AG08395 (cell line): ENCODE measurements at regions not wholly inside any gene's neighbourhood (a gene's known extent, or its start where the extent isn't known, plus 50 kb on each side); places are given as distances from the start of the nearest gene placed in this dataset.

Source experiments
- DNase-seq: peaks from one replicate; pipeline ENCODE4 v3.0.0; 2012; ENCODE audit warnings: mixed read lengths, low spot score

DNA sequence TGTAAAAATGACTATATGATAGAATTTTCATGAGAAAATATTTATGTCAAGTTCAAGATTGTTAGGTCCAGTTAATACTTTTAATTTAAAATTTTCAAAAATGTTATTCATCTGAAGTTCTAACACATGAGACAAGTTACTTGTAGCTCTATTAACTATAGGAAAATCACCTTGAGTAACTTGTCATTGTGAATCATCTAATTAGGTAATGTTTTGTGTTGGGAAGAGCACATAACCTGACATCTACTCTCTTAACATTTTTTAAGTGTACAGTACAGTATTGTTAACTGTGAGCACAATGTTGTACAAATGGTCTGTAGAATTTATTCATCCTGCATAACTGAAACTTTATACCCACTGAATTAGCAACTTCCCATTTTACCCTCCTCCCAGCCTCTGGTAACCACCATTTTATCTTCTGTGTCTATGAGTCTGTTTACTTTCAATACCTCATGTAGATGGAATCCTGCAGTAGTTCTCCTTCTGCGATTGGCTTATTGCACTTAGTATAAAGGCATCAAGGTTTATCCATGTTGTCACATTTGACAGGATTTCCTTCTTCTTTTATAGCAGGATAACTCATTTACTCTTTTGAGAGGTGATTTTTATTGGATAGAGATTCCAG is 54.6 kb downstream of the ARL4A start:
- DNase-seq, result no peak

DNA sequence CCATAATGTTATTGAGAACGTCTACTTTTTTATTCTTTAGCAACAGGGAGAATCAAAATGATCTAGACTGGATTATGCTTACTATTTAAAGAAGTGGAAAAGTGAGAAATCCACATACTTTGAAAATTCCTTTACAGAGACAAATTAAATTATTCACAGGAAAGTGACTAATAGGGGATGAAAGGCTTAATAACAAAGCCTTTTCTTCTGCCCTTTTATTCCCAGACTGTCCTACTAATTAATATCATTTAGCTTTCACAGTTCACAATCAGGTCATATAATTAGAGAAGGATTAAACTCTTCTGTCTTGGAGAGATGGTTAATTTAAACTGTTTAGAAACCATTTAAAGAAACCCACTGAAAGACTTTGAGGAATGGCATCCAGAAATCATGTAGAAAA is 58.8 kb downstream of the ARL4A start:
- DNase-seq, result no peak

DNA sequence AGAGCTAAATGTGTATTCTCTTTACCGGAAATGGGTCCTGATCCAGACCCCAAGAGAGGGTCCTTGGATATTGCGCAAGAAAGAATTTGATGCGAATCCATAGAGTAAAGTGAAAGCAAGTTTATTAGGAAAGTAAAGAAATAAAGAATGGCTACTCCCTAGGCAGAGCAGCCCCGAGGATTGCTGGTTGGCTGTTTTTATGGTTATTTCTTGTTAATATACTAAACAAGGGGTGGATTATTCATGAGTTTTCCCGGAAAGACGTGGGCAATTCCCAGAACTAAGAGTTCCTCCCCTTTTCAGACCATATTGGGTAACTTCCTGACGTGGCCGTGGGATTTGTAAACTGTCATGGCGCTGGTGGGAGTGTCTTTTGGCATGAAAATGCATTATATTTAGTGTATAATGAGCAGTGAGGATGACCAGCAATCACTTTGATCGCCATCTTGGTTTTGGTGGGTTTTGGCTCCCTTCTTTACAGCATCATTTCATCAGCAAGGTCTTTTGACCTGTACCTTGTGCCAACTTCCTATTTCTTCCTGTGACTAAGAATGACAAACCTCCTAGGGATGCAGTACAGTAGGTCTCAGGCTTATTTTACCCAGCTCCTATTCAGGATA is 60.4 kb downstream of the ARL4A start:
- DNase-seq, result no peak

DNA sequence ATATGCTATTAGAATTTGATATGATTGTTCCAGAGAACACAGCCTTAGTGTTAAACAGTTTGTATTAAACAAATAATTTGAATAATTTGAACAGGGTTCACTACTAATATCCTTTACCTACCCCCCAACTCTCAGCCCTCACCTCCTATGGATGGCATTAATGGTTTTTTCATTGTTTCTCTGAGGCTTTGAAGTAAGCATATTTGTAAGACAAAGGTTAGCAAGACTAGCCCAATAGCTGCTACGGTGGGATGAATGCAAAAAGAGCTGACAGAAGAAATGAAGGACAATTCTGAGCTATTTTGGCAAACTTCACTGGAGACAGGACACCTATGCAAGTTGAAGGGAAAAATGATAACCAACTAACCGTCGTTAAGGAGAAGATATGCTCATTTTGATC is 61.6 kb downstream of the ARL4A start:
- DNase-seq, result no peak

DNA sequence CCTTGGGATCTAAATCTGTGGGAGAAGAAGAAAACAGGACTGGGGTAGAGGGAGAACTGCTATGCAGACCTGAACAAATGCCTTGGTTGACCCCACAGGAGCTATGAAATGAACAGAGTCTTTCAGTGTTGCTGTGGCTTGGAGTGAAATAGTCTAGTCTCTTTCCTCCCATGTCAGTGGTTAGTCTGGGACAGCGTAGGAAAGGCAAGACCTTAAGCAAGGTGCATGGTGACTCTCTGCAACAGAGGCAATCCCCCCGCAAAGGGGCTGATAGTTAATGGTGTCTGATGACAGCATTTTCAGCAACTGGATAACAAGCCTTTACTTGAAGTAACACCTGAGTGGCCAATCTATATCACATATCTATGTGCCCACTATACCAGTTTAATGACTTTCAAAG is 62.3 kb downstream of the ARL4A start:
- no peak for DNase-seq

DNA sequence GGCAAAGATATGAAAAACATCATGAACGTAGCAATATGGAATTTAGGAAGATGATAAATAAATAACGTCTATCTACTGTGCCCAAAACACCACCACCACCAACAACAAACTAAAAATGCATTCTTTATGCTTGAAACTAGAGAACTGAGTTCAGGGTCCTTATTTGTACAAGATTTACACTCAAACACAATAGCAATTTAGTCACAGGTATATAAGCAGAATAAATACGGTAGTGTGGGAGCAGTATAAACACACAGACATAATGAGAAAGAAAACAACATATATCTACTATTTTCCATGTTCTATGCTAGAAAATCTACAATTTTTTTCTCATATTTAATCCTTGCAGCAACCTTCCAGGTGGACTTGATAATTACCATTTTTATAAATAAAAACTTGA is 64.3 kb downstream of the ARL4A start:
- DNase-seq, result no peak

DNA sequence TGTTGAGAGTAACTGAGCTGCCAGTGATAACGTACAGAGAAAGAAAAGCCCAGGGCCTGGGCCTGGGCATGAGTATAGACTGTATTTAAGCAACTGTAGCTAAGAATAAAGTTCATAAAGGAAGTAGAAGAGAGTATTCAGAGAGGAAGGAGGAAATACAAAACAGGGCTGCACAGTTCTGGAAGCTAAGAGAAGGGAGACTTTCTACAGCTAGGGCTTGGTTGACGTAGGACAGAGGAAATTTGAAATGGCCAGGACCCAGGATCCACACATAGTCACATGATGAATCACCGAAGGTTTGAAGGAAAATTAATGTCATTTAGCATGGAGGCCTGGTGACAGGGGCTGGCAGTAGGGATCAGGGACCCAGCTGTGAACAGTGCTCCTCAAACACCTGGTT is 66.7 kb downstream of the ARL4A start:
- DNase-seq, result peak; percentile 49

DNA sequence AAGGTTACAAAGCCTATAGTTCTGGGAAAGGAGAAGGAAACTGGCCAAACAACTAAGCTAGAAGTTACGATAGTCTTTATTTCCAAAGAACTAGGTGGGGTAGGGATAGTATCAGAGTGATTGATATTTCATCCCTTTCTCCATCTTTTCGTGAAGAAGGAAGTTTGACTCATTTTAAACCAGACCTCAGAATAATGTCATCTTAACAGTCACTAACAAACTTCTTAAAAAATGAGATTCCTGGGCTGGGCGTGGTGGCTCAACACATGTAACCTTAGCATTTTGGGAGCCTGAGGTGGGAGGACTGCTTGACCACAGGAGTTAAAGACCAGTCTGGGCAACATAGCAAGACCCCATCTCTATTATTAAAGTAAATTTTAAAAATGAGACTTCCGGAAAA is 69.4 kb downstream of the ARL4A start:
- peak; percentile 30 for DNase-seq

DNA sequence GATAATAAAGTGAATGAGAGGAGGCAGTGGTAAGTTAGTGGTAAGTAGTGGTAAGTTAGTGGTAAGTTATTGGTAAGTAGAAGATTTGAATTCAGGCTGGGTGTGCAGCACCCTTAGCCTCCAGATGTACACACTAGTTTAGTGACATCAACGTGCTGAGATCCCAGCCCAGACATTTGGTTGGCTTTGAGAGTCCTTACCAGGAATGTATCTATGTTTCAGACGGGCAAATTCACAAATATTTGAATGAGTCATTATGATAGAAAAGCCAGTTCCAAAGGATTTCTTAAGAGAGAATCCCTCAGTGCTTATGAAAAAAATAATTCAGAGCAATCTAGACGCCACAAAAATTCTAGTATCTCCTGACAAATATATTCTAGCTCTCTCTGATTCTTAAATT is 70.0 kb downstream of the ARL4A start:
- DNase-seq, result peak; percentile 83

DNA sequence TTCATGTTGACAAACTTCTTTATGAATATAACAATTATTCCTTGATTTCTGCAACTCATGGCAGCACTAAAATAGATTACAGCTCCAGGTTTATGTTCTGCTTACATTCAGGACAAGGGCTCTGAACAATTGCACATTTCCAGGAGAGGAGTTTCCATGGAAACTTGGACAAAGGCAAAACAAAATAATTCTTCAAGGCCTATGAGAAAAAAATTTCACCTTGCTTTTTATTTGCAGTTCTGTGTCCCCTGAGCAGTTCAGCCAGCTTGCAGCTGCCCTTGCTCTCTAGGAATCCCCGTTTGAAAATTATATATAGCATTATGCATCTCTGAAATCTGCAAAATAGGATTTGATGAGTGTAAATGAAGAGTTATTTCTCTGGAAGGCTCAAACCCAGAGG is 71.7 kb downstream of the ARL4A start:
- DNase-seq, result no peak

DNA sequence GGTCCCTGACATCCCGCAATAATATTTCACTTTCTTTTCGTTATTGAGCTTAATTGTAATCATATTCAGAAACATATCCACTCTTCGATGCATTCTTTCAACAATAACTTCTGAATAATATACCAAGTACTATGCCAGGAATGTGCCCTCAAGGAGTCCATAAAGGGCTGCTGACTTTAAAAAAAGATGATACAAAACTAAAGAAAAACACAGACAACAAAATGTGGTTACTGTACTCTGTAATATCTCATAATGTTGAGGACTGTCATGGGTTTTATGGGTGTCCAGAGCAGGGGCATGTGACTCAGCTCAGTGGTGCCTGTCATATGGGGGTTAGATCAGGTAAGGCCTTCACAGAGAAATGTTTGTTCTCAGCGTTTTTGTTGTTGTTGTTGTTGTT is 73.7 kb downstream of the ARL4A start:
- DNase-seq, result no peak

DNA sequence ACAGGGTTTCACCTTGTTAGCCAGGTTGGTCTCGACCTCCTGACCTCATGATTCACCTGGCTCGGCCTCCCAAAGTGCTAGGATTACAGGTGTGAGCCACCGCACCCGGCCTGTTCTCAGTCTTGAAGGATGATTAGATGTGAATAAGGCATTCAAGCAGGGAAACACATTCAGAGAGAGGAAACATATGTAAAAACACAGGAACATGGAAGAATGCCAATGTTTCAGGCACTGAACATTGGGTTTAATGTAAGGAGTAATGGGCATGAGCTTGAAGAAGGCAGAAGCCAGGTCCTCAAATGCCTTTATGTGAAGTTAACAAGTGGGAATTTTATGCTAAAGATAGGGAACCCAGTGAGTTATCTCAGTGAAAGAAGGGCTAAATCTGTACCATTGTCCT is 74.3 kb downstream of the ARL4A start:
- DNase-seq, result no peak

DNA sequence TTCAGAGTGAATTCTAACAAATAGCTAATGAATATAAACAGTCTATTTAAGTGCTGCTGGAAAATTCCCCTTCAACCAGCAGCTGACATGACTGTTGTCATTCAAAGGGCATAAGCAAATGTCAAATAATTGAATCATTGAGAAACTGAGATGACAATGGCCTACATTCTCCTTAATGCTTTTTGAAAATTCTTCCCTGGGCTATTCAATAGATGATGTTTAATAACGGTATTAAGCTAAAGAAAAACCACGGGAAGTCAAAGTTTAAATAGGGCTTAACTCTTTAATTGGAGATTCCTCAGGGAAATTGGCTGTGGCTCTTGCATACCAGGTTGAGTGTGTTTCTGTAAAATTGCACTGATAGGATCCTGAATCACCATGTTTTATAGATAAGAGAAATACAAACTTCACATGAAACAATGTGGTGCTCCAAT is 77.0 kb downstream of the ARL4A start:
- no peak for DNase-seq

DNA sequence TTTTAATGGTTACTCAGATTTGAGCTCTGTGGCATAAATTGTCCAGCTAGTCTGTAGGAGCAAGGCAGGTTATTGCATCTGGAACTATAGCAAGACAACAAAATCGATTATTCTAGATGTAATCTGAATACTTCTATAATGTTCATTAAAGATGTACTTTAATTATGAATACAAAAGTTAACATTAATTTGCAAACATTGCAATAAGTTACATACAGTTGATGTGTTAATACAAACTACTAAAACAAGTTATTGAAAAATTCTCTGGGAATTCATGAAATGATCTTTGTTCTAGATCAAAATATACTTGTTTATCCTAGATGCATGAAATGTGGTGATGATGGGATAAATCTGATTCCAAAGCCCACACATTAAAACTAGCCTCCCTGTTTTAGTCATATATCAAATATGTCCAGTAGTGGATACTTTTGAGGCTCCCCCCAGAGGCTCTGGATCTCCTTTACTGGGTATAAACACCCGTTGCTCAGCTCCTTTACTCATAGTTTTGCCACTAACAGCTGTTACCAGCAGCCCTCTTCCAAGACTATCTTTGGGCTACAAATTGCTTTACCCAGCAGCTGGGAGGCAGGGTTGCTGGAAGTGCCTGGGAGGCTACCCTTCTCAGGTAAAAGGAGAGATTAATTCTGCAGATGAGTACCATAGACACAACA is 78.1 kb downstream of the ARL4A start:
- DNase-seq, result no peak

DNA sequence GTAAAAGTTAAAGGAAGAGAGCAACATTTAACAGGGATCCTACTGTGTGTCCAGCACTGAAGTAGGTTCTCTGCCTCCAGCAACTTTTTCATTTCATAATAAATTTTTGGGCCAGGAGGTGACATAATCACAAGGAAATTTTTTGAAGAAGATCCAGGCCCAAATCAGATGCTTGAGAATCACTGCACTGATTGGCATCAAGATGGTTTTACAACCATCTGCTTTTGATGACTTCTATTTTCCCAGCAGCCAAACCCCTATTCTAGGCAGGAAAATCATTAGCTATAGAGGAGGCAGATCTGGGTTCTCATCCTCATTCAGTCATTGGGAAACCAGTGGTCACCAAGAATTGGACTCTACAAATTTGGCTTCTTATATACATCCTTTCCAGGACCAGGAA is 79.0 kb downstream of the ARL4A start:
- DNase-seq, result no peak

DNA sequence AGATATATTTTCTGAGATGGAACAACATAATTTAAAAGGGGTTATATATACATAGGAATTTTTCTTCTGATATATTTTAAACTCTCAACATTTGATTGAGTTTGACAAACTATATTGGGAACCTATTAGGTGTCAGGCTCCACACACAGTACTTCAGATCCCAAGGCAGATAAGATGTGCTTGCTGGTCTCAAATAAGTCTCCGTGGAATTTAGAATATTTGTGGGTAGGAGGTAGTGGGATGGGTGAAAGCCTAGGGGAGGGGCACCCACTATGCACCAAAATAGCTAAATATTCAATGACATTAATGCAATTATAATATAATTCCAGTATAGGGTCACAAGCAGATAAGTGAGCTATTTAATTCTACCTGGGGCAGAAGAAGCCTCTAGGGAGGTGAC is 81.5 kb downstream of the ARL4A start:
- no peak for DNase-seq

DNA sequence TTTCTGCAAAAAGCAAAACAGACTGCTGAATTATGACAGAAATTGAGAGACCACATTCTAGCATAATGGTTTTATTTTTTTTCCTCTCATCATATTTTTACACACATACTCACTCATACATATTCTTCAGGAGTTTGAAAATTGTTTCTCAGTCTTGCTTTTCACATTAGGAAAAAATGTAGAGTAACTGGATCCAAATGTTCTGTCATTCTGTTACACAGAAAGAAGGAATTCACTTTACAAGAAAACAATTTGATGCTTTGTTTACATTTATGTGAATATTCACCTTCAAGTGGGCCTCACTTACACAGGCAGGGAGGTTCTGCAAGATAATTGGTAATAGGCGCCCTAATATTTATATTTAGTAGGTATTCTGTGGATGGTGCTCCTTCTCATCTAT is 82.0 kb downstream of the ARL4A start:
- DNase-seq, result no peak

DNA sequence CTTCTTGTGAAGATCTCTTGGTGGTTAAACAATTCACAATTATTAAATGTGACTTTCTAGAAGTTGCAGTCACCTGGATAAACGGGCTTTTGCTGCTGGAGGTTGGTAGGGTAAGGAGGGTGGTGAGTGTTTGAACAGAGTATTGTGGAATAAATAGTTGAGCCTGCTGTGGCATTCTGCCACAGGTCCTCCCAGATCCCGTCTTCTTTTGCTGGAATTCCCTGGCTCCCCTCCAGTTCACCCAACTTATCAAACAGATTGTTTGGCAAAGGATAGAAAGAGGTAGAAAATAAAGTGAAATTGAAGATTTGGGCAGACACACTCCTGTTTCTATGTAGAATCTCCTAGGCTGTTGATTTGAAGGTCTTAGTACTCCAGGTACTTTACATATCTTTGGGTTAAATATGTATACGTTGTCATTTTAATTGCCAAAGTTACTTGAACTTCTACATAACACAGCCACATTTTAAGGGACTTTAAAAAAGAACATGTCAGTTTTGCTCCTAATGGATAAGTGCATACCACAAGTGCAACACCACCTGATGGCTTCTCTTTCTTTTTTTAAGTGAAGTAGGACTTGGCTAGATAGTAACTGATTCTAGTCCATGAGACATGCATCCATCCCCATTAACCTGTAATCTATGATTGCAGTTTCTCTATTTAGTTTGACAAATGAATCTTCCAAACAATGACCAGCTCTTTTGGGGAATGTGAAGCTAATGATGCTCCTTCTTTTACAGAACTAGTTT is 83.0 kb downstream of the ARL4A start:
- no peak for DNase-seq

DNA sequence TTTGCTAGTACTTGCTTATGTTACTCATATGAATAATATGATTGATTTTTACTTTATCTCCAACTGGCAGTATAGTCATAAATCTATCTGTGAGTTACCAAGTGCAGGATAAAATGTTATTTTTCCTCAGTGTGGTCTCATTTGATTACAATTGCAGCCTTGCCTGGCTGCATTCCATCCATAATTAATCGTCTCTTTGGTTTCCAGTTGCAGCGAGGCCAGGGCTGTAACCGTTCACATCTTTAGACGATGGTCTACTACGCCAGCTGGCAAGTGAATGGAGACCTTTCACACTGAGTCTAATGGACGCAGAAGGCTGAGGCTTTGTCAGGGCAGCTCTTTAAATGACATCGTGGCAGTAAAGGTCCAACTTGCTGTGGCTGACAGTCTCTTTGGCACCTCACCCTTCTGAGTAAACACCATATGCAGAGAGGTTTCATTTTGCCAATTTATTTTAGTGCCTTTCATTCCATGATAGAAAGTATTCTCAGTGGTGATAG is 84.0 kb downstream of the ARL4A start:
- DNase-seq, result peak; percentile 16

DNA sequence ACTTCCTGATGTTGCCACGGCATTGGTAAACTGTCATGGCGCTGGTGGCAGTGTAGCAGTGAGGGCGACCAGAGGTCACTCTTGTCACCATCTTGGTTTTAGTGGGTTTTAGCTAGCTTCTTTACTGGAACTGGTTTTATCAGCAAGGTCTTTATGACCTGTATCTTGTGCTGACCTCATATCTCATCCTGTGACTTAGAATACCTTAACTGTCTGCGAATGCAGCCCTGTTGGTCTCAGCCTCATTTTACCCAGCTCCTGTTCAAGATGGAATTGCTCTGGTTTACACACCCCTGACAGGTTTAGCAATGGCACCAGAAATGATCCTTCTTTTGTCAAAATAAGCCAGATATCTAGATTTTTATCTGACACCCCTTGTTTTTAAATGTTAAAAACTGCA is 85.3 kb downstream of the ARL4A start:
- DNase-seq, result no peak

DNA sequence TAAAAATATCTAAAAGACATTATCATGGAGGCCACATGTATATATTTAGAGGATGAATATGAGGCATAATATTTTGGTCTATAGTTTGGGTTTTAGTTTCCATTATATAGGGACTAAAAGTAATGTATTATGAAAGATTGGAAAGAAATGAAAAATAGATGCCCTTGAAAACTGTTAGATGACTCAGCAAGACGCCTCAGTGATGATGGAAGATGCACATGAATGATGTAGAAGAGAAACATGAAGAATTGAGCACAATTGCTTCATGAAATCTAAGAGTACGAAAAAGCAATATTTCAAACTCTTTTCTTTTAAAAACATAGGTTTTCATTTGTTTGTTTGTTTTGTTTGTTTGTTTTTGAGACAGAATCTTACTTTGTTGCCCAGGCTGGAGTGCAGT is 89.8 kb downstream of the ARL4A start:
- no peak for DNase-seq

DNA sequence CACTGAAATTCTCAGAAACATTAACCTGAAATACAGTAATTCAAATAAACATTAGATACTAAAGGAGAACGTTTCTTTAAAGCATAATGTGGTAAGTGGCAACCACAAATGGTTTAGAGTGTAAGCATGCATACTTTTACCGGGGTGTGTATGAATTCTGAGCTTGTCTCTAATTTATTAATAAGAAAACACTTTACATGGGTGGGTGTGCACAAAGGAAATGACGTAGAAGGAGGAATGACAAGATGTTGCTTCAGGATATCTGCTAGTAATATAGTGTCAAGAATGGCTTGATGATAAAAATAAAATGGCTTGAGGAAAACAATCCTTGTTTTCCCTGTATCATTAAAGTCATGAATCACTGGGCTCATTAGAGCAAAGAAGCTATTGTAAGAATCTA is 92.5 kb downstream of the ARL4A start:
- DNase-seq, result no peak
